ENCODE measurements at regions not wholly inside any gene's neighbourhood (a gene's known extent, or its start where the extent isn't known, plus 50 kb on each side); places are given as distances from the start of the nearest gene placed in this dataset.

DNA sequence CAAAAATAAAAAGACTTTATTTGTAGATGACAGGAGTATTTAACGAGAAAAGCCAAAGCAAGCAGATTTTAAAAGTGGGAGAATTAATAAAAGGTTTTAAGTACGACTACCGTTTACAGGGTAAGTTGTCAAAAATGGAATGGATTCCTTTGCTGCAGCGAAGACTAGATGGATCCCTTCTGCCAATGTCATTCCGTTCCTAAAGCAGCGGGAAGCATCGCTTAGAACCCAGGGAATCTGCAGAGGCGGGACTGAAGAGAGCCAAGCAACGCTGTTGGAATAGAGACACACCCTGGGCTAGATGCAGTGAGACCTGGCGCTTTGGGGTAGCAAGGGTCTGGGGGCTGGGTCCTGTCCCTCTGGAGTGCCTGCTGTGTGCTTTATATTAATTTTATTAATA lies 303.1 kb upstream of the MKI67 start:
- no peak for DNase-seq

DNA sequence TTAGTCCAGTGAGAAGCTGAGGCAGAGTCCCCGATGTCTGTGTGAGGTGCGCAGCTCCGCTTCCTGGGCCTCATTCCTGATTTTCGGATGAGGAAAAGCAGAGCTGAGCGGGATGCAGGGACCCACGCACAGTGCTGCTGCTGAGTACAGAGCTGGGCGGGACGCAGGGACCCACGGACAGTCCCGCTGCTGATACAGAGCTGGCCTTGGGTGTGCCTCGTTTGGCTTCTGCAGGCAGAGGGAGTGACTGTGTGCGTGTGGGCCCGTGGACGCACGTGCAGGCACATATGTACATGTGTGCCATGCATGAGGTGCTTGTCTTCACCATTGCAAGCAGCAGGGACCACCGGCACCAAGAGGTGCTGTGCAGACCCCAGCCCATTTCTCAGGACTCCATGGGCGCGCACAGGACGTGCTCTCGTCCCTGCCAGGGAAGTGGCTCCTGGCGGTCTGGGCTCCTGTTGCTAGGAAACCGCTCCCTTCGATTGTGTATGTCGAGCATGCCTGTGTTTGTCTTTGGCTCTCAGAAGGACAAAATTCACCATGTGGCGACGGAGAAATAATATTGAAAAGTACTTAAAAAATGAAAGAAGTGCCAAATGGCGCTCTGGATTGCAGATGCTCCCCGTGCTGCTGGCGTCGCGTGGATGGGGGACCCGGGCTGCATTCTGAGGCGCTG lies 303.8 kb upstream of the MKI67 start:
- DNase-seq: no peak

DNA sequence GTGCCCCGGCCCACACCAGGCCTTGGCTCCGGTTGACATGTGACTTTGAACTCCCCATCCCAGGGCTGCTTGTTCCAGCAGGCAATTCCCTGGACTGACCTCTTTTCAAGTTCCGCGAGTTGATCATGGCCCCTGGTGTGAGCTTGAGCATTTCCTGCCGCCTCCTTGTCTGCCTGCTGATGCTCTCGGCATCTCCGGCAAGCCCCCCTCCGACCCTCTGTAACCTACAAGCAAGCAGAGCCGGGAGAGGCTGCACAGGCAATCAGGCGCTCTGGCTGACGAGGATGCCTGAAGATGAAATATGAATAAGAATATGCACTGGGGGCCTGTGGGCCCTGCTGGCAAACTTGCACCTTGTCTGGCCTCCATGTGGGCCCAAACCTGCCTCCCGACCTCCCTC lies 304.9 kb upstream of the MKI67 start:
- DNase-seq: no peak

DNA sequence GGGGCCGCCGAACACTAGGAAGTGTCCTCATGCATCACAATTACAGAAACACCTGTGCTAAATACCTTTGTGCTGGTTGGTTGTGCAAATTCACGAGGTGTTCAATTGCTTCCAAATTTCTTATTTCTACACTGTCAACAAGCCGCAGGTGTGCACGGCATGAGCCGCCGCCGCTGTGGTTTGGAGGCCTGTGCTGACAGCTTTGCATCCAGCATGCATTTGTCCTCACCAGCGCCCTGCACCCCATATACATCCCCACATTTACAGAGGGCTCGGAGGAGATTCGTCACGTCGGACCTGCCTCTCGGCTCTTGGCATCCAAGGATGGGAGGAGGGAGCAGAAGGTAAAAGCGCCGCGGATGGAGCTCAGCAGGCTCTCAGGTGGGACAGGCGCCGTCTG lies 305.3 kb upstream of the MKI67 start:
- no peak for DNase-seq

DNA sequence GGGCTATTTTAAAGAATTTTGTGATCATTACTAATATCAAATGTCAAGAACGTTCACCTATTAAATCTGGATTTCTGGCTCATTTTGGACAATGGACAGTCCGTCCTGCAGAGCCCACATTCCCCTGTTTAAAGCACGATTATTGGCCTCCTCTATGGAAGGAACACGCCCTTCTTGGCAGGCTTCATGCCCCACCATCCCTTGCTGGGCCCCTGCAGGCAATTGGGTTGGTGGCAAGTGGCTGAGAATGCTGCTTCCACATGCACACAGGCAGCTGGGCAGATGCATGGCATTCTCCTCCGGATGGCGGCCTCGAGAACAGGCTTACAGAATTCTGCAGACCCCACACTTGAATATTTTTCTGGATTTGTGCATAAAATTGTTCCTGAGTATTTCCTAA lies 305.8 kb upstream of the MKI67 start:
- DNase-seq: no peak

DNA sequence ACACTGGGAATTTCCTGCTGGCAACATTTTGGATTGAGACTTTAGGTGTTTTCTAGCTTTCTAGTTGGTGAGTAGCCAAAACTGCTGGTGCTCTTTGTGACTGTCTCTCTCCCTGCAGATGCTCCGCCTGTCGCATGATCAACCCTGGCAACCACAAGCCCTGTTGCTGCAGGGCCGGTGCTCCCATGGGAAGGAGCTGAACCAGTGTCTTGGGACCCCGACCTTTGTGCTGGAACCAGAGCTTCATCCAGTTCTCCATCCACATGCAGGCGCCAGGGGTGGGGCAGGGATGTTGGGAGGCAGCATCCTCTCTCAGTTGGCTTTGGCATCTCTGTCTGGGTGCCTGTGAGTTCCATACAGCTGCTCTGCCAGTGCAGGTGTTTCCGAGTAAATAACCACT lies 306.2 kb upstream of the MKI67 start:
- no peak for DNase-seq

DNA sequence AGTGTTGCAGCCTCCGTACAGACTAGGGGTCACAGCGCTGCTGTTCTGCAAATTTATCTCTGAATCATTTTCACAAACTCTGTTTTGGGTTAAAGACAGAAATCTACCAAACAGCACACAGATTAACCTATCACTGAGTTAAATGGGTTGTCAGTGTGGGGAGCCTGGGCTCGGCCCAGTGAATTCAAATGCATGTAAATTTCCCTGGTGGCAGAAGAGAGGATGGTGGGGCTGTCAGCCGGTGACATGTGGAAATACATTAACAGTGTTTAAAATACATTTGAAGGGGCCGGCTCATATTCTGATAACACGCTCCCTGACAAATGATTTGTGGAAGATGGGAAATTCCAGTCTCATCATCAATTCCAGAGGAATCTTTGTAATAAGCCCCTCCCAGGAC lies 309.6 kb upstream of the MKI67 start:
- DNase-seq: no peak

DNA sequence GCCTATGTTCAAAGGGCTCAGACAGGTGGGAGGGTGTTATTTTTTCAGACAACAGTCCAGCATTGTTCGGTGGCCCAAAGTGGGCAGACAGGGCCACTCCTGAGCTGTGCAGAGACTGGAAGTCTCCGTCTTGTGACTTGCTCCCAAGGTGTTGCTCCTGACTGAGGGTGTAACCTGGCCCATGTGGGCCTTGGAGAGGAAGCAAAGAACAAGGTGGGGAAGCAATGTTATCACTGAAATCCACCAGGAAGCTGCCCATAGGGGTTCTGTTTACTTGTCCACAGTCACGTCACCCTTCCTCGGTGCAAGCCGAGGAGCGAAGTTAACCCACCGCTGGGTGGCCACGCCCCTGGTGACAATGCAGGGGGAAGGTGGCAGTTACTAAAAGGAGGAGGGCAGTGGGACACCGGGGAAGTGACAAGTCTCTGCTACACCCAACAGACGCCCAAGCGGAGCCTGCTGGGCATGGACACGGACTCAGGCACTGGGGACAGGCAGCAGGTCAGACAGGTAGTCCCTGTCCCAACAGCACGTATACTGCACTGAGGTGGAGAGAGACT lies 311.6 kb upstream of the MKI67 start:
- DNase-seq: no peak

DNA sequence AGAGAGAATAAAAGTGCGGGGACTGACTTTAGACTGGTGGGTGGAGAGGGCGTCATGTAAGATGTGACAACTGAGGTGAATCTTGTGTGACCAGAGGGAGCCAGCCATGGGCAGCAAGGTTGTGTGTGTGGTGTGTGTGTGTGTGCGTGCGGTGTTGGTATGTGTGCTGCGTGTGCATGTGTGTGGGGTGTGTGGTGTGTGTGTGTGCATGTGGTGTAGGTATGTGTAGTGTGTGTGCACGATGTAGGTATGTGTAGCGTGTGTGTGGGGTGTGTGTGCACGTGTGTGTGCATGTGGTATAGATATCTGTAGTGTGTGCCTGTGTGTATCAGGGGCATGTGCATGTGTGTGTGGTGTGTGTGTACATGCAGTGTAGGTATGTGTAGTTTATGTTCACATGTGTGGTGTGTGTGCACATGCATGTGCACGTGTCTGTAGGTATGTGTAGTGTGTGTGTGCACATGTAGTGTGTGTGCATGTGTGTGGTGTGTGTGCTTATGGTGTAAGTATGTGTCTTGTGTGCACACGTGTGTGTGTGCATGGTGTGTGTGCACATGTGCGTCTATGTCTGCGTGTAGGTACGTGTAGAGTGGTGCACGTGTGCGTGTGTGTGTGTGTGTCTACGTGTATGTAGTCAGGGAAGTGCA lies 312.3 kb upstream of the MKI67 start:
- no peak for DNase-seq

DNA sequence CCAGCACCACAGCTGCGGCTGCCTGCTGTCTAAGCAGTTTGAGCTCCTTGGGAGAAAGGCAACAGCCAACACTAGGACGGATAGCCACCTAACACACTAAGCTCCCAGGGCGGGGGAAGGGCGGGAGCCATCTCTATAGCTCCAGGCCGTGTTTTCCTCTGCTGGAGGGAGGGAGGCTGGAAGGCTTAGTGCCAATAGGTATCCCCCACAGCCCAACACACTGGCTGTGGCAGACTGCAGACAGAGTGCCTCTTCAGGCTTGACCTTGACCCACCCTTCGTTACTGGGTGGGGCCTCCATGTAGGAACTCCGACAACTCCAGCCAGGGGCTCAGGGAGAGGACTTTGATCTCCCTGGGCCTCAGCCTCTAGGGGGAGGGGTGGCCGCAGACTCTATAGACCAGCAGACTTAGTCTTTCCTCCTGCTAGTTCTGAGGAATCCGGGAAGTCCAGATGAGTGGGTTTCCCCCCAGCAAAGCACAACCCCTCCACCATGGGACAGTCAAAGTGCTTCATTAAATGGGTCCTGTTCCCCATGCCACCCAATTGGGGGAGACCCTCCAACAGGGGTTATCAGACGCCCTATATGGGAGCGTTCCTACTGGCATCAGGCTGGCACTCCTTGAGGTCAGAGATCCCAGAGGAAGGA lies 314.4 kb upstream of the MKI67 start:
- no peak for DNase-seq

DNA sequence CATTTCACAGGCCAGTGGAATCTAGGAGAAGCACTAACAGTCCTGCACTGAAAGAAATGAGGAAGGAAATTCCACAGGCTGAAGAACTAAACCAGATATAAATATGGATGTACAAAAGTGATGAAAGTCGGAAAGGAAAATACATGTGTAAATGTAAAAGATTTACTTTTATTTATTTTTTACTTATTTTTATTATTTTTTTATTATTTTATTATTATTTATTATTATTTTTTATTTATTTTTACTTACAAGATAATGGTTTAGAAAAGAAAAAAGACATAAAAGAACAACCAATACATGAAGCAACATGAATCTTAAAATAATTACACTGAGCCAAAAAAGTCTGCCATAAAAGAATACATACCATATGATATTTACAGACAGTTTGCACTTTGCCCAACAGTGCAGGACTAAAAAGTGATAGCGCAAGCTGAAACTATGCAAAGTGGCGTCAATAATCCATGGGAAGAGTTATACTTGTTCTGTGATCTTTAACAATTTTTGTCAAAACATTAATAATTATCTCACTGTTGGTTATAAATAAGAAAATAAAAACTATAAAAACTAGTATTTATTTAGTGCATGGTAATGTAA lies 317.8 kb upstream of the MKI67 start:
- no peak for DNase-seq

DNA sequence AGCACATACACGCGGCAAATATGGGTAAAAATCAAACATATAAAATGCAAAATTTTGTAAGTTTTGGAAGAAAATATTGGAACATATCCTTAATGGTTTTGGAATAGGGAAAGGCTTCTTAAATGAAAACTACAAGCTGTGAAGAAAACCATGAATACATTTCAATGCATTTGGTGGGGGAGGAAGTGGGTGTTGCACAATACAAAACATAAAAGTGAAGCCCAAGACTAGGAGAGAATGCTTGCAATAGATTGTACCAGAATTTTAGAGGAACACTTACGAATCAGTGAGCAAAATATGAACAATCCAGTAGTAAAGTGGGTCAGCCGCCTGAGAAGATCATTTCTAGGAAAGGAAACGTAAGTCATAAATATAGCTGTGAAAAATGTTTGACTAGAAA lies 322.6 kb upstream of the MKI67 start:
- DNase-seq: no peak

DNA sequence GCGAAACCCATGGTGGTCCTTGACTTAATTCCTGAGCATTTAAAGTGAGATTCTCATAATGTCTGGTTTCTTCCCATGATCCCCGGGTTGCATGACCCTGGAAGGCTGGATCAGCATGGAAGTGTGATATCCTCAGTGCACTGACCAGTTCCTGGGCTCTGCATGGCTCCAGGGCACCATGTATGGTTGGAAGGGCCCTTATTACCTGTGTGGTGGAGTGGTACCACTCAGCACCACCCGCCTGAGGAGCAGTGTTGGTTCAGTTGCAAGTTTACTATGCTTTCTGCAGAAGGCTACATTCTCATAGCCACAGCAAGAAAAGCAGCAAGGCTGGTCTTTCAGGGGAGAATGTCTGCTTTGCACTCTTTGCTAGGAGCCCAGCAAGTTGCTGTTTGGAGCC lies 325.7 kb upstream of the MKI67 start:
- DNase-seq: no peak

DNA sequence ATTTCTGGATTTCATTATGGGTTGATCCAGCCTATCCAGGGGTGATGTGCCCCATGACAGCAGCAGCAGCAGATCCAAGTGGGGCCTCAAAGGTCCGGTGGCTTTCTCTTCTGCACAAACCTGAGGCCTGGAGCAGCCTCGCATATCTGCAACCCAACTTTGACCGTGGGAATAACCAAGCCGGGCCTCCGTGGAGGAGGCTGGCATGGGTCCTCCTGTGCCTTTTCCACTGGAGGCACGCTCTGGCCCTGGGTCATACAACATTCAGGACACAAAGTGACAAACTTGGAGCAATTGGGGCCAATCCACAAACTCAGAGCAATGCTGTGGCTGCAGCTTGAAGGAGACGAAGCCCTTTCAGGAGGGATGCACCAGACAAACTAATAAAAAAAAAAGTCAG lies 330.0 kb upstream of the MKI67 start:
- DNase-seq: no peak

DNA sequence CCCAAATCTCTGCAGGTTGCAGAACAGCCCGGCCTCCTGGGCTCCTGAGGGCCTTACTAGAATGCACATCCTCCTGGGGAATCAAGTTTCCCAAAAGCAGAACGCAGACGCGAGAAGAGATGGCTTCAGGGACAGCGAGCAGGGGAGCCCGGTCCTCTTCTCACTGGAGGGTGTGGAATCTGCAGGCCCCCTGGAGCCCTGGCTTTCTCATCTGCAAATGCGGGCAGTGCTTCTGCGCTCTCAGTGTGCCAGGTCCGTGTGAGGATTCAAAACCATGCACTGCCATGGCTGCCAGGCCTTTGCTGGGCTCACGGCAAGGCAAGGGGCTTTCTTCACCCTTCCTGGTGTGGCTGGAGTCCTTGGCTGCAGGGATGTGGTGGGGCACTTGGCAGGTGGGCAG lies 330.9 kb upstream of the MKI67 start:
- DNase-seq: no peak

DNA sequence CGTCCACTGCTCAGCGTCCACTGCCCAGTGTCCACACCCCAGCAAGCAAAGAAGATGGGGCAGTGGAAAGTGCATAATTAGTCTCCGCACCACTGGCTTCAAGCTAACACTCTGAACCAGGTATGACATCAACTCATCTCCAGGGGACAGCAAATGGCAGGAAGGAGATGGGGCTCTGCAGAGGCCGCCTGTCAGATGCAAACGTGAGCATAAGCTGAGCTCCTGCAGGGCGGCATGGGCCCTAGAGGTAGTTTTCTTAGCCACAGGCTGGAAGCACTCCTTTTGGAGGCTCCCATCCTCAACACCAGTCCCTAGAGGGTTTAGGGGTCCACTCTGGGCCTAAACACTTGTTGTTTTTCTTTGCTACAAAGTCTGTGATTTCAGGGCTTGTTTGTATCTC lies 335.8 kb upstream of the MKI67 start:
- no peak for DNase-seq

DNA sequence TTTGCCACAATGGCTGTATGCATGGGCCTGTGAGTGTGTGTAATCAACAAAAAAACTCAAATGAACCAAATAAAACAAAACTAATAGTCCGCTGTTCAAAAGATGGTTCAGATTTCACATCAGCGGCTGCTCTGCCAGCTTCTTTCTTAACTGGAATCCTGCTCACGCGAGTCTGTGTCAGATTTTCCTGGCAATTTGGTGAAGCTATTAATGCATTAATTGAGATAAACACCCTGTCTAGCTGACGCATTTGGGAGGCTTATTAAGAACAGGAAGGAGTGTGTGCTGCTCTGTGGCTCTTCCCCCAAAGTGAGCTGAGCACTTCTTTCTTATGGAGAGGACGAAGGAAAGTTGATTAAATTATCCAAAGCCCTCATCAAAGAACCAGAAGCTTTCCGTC lies 336.6 kb upstream of the MKI67 start:
- DNase-seq: no peak

DNA sequence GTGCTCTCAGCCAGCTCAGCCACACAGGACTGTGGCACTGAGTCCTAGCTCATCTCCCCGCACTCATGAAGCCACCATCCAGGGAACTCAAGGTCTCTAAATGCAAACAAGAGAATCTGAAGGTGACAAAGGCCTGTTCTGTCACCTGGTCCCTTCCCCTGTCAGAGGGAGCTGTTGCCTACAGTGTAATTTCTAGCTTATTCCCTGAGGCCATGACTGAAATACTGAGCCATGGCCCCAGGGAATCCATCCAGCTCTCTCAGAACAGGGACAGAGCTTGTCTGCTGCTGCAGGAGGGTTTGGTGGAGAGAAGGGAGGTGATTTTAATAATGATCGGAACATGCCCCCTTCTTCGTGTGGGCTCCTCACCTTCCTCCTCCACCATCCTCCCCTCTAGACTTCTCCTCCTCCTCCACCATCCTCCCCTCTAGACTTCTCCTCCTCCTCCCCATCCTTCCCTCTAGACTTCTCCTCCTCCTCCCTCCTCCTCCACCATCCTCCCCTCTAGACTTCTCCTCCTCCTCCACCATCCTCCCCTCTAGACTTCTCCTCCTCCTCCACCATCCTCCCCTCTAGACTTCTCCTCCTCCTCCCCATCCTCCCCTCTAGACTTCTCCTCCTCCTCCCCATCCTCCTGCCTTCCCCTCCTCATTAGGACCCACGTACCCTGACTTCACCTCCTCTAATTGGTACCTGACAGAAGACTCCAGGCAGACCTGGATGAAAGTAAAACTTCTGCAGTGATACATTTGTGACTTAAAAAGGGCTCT lies 338.0 kb upstream of the MKI67 start:
- peak; percentile 5 to 11 for DNase-seq

DNA sequence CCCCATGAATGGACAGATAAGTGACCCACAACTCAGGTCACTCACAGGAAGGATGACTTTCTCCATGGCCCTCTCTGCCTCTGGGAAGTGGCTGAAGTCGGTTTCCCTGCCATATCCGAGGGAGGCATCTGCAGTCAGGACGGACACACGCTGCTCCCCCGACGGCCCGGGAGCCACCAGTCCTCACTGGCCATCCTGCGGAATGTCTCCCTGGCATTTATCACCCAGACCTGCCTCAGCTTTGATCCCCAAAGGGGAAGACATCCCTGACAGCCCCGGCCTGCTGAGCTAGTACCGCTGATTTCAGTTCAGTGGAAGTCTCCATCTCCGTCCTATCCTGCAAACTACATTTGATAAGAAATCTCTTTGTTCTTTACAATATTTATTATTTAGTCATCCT lies 339.5 kb upstream of the MKI67 start:
- no peak for DNase-seq

DNA sequence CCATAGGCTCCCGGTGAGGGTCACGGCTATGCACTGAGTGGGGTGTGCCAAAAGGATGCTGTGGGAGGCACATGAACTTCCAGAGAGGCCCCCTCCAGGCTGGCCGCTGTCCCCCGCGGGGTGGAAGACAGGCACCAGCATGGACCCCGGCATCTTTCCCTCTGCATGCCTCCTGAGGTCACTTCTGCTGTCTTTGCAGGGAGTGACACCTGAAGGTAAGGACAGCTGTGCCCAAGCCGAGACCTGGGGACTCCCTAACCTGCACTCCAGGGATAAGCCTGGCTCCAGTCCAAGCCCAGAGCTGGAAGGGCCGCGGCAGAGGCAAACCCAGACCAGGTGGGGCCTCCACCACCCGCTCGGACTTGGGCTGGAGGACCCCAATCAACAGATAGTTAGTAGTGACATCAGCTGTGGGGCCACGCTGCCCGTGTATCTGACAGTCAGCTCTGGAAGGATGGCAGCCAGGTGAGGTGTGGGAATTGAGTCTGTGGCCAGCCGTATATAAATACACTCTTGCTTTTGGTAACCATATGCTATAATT lies 340.7 kb upstream of the MKI67 start:
- DNase-seq: no peak

DNA sequence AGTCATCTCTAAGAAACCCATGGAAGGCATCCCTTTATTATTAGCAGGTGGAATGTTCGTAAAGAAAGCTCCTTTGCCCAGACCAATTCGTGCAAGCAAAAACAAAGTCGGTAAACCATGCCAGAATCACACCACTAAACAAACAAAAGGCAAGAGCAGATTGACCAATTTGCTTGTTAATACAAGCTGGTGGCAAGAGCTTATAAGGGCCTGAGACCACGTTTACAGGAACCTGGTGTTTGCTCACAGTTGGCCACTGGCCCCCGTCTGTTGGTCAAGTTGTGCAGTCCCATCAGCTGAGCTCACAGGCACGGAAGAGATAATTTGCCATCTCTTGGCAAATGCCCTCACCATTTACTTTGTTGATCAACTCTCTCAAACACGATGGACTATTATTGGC lies 342.2 kb upstream of the MKI67 start:
- no peak for DNase-seq

DNA sequence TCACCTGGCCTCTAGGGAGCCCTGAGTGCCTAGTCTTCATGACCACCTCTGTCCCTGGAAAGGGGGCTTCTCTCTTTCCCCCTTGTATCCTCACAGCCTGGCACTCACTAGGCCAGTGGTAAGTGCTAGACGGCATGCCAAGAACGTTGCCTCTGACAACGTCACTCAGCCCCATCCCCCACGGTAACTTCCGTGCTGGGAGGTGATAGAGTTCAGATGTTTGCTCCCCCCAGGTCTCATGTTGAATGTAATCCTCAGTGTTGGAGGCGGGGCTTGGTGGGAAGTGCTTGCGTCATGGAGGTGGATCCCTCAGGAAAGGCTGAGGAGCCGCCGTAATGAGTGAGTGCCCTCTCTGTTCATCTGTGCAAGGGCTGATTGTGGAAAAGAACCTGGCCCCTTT lies 343.3 kb upstream of the MKI67 start:
- DNase-seq: no peak
